BLaER1 (cell line): ENCODE measurements at regions not wholly inside any gene's neighbourhood (a gene's known extent, or its start where the extent isn't known, plus 50 kb on each side); places are given as distances from the start of the nearest gene placed in this dataset.

Source experiments
- H3K27ac ChIP-seq: shearing (Covaris generic); formaldehyde crosslinking; 2 replicates; pipeline ENCODE4 v1.8.1; 2022
- H3K27me3 ChIP-seq: shearing (Covaris generic); formaldehyde crosslinking; 2 replicates; pipeline ENCODE4 v1.8.1; 2022
- H3K36me3 ChIP-seq: shearing (Covaris generic); formaldehyde crosslinking; 2 replicates; pipeline ENCODE4 v1.8.1; 2022
- H3K4me1 ChIP-seq: shearing (Covaris generic); formaldehyde crosslinking; 2 replicates; pipeline ENCODE4 v1.8.1; 2022
- H3K4me2 ChIP-seq: shearing (Covaris generic); formaldehyde crosslinking; 2 replicates; pipeline ENCODE4 v1.8.1; 2022
- H3K4me3 ChIP-seq: shearing (Covaris generic); formaldehyde crosslinking; 2 replicates; pipeline ENCODE4 v1.8.1; 2022
- H3K9ac ChIP-seq: shearing (Covaris generic); formaldehyde crosslinking; 2 replicates; pipeline ENCODE4 v1.8.1; 2022
- H3K9me3 ChIP-seq: shearing (Covaris generic); formaldehyde crosslinking; 2 replicates; pipeline ENCODE4 v1.8.1; 2022
- H4K20me1 ChIP-seq: shearing (Covaris generic); formaldehyde crosslinking; 2 replicates; pipeline ENCODE4 v1.8.1; 2022
- Cebpa-rat ChIP-seq: shearing (Covaris generic); IDR thresholded peaks from 2 replicates; pipeline ENCODE4 v1.8.1; 2022

GRCh38 chr6:169341706-169342105, 88.1 kb upstream of the THBS2 start:
- no peak overlapping the region for H3K4me2 ChIP-seq
- TF ChIP-seq Cebpa-rat: no peak
- H3K27ac ChIP-seq: no peak overlapping the region

GRCh38 chr6:169341065-169341464, 87.4 kb upstream of the THBS2 start:
- no peak overlapping the region for H3K27ac ChIP-seq
- H3K27me3 ChIP-seq: no peaks in the 10 kb centered on the region
- no peaks in the 10 kb centered on the region for H4K20me1 ChIP-seq
- no peak overlapping the region for H3K4me2 ChIP-seq
- no peaks in the 10 kb centered on the region for H3K36me3 ChIP-seq
- no peaks in the 10 kb centered on the region for H3K4me1 ChIP-seq
- TF ChIP-seq Cebpa-rat: no peak
- H3K9ac ChIP-seq: no peak overlapping the region
- 0 out of 2 replicates have a peak, but pooled peaks cover 4% of the 10 kb centered on the region for H3K9me3 ChIP-seq
- no peak overlapping the region for H3K4me3 ChIP-seq

More at GRCh38 chr6:169341706-169342105, 88.1 kb upstream of the THBS2 start:
- Histone ChIP-seq H3K9me3 (0 out of 2 replicates have a peak, but pooled peaks cover 4% of the 10 kb centered on the region), H4K20me1 (no peaks in the 10 kb centered on the region), H3K4me3 (no peak overlapping the region), H3K36me3 (no peaks in the 10 kb centered on the region), H3K4me1 (no peaks in the 10 kb centered on the region), H3K27me3 (no peaks in the 10 kb centered on the region), H3K9ac (no peak overlapping the region)

- H3K4me1 ChIP-seq: no peaks in the 10 kb centered on the region
Observed at GRCh38 chr6:169340395-169340794, 86.7 kb upstream of the THBS2 start.

GRCh38 chr6:169339731-169340309, 86.2 kb upstream of the THBS2 start:
- Histone ChIP-seq H3K4me3 (no peak overlapping the region), H3K27ac (no peak overlapping the region), H3K4me2 (no peak overlapping the region), H3K9ac (no peak overlapping the region), H4K20me1 (no peaks in the 10 kb centered on the region), H3K36me3 (no peaks in the 10 kb centered on the region), H3K4me1 (no peaks in the 10 kb centered on the region), H3K27me3 (no peaks in the 10 kb centered on the region), H3K9me3 (0 out of 2 replicates have a peak, but pooled peaks cover 4% of the 10 kb centered on the region)
- TF ChIP-seq Cebpa-rat: no peak

More at GRCh38 chr6:169340395-169340794, 86.7 kb upstream of the THBS2 start:
- TF ChIP-seq Cebpa-rat: no peak
- Histone ChIP-seq H3K27me3 (no peaks in the 10 kb centered on the region), H3K9ac (no peak overlapping the region), H3K27ac (no peak overlapping the region), H3K4me3 (no peak overlapping the region), H4K20me1 (no peaks in the 10 kb centered on the region), H3K36me3 (no peaks in the 10 kb centered on the region), H3K4me2 (no peak overlapping the region), H3K9me3 (0 out of 2 replicates have a peak, but pooled peaks cover 4% of the 10 kb centered on the region)

GRCh38 chr6:169339025-169339424, 85.4 kb upstream of the THBS2 start:
- no peak overlapping the region for H3K9ac ChIP-seq
- H3K4me1 ChIP-seq: no peaks in the 10 kb centered on the region
- H3K27ac ChIP-seq: no peak overlapping the region
- no peaks in the 10 kb centered on the region for H3K27me3 ChIP-seq
- no peak for TF ChIP-seq Cebpa-rat
- H3K9me3 ChIP-seq: 0 out of 2 replicates have a peak, but pooled peaks cover 4% of the 10 kb centered on the region
- H3K4me3 ChIP-seq: no peak overlapping the region
- H4K20me1 ChIP-seq: no peaks in the 10 kb centered on the region
- no peak overlapping the region for H3K4me2 ChIP-seq
- no peaks in the 10 kb centered on the region for H3K36me3 ChIP-seq

- Histone ChIP-seq H3K9ac (no peak overlapping the region), H3K27ac (no peak overlapping the region), H3K4me2 (no peak overlapping the region), H3K36me3 (no peaks in the 10 kb centered on the region), H3K9me3 (0 out of 2 replicates have a peak, but pooled peaks cover 4% of the 10 kb centered on the region), H3K27me3 (no peaks in the 10 kb centered on the region), H3K4me3 (no peak overlapping the region), H4K20me1 (no peaks in the 10 kb centered on the region), H3K4me1 (no peaks in the 10 kb centered on the region)
- no peak for TF ChIP-seq Cebpa-rat
Observed at GRCh38 chr6:169337886-169338445, 84.3 kb upstream of the THBS2 start.

GRCh38 chr6:169335301-169335700, 81.7 kb upstream of the THBS2 start:
- no peak overlapping the region for H3K9ac ChIP-seq
- no peaks in the 10 kb centered on the region for H3K27me3 ChIP-seq

GRCh38 chr6:169332250-169332649, 78.6 kb upstream of the THBS2 start:
- Histone ChIP-seq H3K4me1 (no peaks in the 10 kb centered on the region), H3K4me2 (no peak overlapping the region), H4K20me1 (no peaks in the 10 kb centered on the region), H3K36me3 (no peaks in the 10 kb centered on the region), H3K9ac (no peak overlapping the region), H3K4me3 (no peak overlapping the region), H3K27me3 (no peaks in the 10 kb centered on the region), H3K9me3 (no peaks in the 10 kb centered on the region), H3K27ac (no peak overlapping the region)
- no peak for TF ChIP-seq Cebpa-rat

More at GRCh38 chr6:169335301-169335700, 81.7 kb upstream of the THBS2 start:
- Histone ChIP-seq H3K36me3 (no peaks in the 10 kb centered on the region), H3K4me3 (no peak overlapping the region), H3K9me3 (no peaks in the 10 kb centered on the region), H3K4me2 (no peak overlapping the region), H4K20me1 (no peaks in the 10 kb centered on the region), H3K4me1 (no peaks in the 10 kb centered on the region), H3K27ac (no peak overlapping the region)
- TF ChIP-seq Cebpa-rat: no peak

GRCh38 chr6:169328112-169328801, 74.6 kb upstream of the THBS2 start:
- H3K9me3 ChIP-seq: no peaks in the 10 kb centered on the region
- no peaks in the 10 kb centered on the region for H3K27me3 ChIP-seq
- H3K4me2 ChIP-seq: no peak overlapping the region
- H4K20me1 ChIP-seq: no peaks in the 10 kb centered on the region
- no peak overlapping the region for H3K9ac ChIP-seq
- no peak overlapping the region for H3K27ac ChIP-seq
- no peaks in the 10 kb centered on the region for H3K4me1 ChIP-seq
- H3K36me3 ChIP-seq: no peaks in the 10 kb centered on the region
- H3K4me3 ChIP-seq: no peak overlapping the region
- no peak for TF ChIP-seq Cebpa-rat
